CD4-positive, alpha-beta T cell treated with Interleukin-12 subunit alpha and Interleukin-12 subunit beta, for 1 hour (primary cell): ENCODE measurements at regions not wholly inside any gene's neighbourhood (a gene's known extent, or its start where the extent isn't known, plus 50 kb on each side); places are given as distances from the start of the nearest gene placed in this dataset.

Experiments
- DNase-seq: peaks from one replicate; pipeline ENCODE4 v3.0.0-alpha.2; 2020

DNA sequence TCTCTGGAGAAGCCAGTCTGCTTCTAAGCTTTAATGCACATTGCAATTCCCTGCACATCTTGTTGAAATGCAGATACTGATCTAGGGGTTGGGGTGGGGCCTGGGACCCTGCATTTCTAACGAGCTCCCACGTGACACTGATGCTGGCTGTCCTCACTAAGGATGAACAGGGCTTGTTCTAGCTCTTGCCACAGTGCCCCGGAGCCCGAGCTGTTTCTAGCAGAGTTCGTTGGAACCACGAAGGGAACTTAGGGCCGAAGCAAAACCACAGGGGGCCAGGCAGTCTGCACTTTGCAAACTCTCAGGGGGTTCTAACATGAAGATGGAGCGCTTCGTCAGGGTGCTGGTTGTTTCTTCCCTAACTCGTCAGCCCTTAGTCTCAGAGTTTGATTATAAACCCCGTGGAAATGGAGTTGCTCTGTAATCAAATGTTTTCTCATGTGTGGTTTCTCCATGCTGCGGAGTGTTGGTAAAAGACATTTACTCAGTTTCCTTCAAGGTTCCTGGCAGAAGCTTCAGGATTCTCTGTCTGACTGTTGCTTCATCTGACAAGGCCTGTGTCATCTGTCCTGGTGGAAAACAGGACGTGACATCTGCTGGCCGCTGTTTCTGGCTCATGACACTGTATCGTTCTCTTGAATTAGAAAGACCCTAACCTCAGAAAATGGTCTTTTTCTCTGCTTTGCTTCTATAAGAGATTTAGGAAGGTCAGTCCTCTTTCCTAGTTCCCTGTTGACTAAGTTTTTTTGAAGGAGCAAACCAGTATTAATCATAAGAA is 221.5 kb downstream of the TEX29 start:
- no peak for DNase-seq

DNA sequence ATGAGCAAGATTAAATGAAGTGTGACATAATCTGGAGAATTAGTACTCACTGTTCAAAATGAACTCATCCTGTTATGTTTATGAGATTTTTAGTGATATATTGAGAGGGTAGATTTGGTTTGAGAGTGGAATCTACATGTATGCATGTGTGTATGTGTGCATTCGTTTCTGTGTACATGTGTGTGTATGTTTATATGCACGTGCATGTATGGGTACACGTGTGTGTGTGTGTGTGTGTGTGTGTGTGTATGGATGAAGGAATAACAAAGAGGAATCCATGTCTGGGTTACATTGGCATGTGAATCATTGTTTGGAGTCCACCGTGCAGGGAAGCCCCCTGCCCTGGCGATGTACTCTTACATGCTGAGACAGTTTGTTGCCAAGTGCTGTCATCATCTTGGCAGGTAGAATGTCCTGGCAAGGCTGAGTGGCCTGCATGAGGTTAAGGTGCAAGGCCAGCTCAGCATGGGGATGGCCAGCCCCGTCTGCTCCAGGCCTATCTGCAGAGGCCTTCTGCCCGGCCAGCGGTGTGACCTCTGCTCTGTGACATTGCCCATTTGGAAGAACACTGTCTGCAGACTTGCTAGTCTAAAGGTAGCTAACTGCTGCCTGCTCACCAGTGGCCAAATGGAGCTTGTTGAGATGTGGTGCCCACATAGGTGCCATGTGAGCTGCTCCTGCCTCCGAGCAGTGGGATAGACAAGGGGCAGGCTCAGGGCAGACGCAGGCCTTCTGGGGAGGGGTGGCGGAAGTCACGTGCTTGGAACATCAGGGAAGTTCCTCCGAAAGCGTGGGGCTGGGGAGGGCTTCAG is 222.3 kb downstream of the TEX29 start:
- no peak for DNase-seq

DNA sequence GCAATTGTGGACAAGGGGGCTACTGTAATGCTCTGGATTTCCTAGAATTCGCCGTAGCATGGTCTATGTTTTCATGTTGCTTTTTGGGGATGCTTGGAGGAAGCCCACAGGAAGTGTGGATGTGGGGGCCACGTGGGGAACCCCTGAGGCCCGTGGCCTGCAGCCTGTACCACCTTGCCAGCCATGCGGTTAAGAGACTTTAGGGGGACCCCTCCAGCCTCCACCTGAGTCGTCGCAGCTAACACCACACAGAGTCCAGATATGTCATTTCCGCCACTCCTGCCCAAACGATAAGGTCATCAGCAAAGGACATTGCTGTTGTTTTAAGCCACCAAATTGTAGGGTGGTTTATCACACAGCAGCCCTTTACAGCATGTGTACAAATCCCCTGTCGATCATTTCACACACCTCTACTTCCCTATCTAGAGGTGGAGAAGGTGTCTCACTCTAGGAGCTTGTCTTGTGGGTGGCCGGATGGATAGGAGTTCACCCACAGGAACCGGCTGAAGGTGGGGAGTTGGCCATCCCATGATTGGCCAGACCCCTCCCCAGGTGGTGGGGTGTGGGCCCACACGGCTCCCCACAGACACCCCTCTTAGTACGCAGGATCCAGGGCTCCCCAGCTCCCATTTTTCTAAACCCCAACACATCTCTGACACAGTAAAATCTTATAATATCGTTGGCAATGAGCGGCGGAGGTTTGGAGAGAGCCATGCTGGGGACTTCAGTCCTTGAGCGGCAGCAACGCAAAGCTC is 226.7 kb downstream of the TEX29 start:
- no peak for DNase-seq

DNA sequence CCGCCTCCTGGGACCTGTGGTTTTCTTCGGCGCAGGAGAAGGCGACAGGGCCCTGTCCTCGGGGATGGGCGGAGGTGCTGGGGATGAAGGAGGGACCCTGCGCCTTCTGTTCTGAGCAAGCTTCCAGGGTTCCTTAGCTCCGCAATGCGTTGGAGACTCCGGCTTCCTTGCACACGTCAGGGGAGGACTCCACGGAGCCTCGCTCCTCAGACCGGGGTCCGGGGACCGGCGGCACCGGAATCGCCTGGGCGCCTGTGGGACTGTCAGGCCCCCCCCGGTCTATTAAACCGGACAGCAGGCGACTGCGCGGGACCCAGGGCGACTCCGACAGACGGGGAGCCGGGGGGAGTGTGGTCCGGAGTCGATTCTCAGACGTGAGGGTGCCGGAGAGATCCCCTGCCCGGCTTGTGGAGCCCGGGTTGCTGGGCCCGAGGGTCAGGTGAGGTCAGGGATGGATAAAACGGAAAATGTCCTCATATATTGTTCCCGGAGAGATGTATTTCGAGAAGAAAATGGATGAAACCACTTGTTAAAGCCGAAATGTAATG is 227.4 kb downstream of the TEX29 start:
- no peak for DNase-seq

DNA sequence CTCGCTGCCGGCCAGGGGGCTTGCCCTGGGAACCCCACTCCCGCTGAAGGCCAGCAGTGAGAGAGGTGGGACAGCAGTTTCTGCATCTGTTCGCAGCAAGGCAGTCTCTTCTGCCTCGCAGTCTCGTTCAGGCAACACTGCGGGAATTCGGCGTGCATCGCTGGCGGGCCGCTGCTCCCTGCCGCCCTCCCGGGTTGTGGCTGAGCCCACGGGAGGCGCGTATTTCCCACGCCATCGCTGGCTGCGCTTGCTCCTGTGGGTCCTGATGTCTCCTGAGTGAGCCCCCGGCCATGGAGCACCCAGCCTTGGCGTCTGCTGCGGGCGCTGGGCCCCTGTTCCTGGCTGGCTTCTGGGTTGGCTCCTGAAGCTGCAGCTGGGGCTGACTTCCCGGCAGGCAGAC is 227.9 kb downstream of the TEX29 start:
- no peak for DNase-seq

DNA sequence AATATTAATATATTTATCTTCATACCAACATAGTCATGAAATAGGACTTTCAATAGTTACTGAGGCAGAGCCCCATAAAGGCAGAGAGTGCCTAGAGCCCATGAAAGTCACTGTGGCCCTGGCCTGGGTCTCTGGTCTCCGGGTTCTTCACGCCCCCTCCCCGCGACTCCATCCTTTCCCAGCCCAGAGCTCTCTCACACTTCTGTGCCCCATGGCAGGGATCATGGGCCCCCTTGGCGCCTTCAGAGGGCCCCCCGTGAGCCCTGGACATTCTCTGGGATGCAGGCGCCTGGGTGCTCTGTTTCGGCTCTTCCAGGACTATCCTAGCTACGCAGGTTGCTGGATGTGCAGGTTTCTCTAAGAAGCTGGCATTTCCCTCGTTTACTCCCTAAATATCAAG is 228.4 kb downstream of the TEX29 start:
- DNase-seq = no peak

DNA sequence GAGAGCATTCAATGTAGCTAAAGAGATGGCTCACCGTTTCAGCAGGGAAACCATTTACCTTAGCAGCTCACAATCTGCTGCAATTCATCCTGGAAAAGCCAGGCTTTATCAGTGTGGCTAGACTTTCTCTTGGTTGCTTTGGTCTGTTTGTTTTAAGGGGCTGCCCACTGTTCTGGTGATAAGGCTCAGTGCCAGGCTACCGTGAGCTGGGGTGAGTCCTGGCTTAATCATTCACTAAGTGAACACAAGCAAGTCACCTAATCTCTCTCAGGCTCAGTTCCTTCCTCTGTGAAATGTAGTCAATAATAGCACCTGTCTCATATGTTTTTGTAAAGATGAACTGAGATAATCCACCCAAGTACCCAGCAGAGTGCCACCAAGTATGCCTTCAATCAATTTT is 229.0 kb downstream of the TEX29 start:
- no peak for DNase-seq

DNA sequence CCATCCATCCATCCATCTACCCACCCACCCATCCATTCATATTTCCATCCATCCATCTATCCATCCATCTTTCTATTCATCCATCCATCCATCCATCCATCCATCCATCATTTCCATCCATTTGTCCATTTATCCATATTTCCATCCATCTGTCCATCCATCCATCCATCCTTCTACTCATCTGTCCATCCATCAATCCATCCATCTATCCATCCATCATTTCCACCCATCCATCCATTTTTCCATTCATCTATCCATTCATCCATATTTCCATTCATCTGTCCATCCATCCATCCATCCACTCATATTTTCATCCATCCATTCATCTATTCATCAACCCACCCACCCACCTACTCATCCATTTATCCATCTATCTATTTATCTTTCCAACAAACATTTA is 229.6 kb downstream of the TEX29 start:
- DNase-seq = no peak

DNA sequence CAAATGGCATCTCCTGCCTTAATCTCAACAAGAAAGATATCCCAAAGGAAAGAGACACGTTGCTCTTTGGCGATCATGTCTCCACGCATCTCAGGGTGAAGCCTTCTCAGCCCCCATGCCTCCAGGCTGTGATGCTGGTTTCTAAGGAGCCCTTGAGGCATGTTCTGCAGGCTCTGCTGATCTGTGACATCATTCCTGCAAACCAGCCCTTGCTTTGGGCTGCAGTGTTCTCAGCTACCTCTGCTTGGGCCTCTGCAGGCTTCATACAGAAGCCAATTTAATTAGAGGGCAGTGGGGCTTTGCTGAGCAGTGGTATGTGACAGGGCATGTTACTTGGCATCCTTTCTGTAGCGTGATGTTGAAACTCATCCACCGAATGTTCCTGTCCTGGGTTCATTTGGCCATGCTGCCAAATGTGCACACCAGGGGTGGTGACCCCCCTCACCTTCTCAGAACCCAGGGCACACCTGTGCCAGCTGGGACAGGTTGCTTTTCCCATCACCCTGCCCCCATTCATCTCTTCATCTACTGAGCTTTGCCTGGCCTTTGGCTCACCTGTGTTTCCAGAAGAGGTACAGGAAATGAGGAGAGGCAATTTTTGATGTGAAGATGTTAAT is 230.9 kb downstream of the TEX29 start:
- no peak for DNase-seq

DNA sequence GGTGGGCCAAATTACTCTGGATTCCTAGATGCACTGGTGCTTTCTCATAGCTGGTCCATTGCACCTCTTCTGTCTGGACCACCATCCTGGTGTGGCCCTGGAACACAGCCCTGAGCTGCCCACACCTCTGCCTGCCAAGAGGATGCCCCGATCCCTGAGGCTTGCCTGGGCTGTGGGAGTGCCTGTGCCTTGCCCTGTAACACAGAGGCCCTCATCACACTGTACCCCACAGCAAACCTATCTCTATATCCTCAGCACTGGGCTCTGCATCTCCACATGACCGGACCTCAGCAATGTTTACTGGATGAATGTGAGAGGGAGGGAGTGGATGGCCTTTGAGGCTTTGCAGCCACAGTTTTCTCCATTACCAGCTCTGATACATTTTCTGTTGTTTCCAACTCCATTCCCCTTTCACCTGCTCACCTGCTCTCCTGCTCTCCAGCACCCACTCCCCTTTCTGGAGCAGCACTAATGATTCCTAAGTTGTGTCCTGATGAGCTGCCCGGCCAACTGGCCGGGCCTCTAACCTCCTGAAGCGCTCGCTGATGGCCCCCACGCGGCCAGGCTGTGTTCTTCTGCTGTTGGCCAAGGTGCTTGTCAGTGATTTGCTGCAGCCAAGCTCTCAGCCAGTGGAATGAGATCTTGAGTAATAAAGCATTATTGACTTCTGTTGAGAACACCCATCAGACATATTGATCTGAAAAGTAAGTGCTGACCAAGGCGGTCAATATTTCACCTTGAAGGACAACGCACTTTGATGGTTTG is 232.6 kb downstream of the TEX29 start:
- no peak for DNase-seq

DNA sequence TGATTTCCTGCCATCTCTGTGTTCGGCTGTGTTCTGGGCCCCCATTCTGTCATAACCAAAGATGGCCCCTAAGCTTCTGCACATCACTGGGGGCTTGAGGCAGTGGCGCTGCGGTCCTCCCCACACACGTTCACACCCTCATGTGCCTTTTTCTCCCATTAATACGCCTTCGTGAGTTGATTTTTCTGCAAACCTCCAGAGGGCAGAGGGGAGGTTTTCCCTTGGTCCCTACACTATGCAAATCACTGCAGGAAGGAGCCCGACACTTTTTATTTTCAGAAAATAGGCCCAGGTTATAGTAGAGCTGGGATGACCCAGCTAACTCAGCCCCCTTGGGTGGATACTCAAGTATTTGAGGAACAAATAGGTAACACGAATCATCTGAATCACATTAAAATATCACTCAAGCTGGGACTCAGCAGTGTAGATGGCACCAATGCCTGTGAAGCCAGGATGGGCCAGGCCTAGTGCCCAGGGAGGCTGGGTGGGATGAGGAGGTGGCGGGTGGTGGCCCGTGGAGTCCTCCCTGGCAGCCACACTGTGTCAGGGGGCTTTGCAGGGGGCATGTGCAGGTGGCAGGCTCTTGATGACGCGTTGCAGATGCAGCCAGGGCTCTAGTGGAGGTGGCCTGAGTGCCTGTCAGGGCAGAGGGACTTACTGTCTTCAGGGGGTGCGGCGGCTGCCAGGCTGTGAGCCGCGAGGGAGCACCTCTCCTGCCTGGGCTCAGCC is 234.3 kb downstream of the TEX29 start:
- DNase-seq = no peak

DNA sequence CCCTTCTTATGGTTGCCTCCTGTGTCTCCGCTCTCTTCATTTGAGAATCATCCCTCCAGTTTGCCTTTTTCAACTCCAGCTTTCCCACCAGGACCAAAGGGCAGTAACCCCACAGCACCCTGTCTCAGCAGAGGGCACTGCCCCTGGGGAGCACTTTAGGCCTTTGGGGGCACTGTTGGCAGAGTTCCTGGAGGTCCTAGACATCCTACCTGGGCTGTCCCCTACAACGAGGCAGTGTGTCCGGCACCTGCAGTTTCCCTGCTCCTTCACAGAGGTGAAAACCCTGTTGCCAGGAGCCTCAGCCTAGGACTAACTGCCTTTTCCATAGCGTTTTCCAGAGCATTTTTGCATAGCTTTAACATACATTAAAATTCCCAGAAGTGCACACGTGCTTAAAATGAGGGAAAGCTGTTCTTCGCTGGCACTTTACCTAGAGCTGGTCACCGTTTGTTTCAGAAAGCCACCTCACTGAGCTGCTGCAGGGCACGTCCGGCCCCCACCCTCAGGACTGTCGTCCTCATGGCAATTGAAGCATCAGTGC is 234.9 kb downstream of the TEX29 start:
- DNase-seq = no peak

DNA sequence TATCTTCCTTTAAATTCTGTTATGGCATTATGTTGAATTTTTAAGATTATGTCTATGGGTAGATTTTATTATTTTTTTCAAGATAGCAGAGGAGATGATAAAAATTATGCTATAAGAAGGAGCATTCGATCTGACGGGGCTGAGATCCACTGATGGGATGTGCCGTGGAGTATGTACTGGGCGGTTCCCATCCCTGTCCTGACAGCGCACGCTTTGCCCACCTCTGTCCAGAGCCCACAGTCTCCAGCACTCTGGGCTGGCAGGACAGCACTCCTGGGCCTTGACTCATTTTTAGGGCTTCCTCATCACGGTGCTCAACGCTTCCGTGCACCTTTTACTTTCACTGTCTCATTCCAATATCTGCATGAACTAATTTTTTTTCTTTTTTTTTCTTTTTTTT is 235.5 kb downstream of the TEX29 start:
- no peak for DNase-seq

DNA sequence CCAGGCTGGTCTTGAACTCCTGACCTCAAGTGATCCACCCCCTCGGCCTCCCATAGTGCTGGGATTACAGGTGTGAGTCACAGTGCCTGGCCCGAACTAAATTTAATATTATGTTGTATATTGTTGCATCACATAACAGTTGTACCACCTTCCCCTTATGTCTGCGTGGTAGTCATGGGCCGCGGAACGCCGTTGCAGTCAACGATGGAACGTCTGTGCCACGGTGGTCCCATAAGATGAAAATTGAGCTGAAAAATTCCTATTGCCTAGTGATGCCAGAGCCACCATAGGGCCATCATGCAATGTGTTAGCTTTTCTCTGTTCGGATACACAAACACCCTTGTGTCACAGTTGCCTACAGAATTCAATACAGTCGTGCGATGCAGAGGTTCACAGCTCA is 236.1 kb downstream of the TEX29 start:
- DNase-seq = no peak

DNA sequence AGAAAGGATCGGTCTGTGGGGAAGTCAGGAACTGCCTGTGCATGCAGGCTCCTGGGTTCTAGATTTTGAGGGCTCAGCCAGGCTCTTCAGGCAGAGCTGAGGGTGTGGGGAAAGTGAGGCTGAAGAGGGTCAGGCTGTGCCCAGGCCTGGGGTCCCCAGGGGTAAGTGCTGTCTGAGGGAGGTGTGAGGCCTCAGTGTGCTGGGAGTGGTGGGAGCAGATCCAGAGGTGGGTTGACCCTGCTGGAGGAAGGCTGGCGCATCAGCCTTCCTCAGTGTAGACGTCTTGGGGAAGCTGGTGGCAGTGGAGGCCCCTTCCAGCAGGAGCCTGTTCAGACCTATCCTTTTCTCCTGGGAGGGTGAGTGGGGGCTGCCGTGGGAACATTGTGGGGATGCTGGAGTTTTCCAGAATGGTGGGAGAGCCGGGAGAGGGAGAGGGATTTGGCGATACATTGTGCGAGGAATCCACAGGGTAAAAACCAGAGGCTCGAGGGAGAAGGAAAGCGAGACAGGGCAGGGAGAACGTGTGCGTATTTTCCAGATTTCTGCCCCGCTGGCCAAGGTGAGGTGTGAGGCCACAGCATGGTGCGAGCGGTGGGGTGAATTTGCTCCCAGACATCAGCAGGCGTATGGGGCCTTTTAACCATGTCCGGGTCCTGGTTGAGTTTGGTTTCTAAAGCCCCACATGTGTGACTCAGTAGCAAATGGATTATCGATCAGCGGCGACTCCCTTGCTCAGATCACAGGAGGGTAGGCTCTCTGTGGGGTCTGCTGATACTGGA is 237.7 kb downstream of the TEX29 start:
- DNase-seq = no peak

DNA sequence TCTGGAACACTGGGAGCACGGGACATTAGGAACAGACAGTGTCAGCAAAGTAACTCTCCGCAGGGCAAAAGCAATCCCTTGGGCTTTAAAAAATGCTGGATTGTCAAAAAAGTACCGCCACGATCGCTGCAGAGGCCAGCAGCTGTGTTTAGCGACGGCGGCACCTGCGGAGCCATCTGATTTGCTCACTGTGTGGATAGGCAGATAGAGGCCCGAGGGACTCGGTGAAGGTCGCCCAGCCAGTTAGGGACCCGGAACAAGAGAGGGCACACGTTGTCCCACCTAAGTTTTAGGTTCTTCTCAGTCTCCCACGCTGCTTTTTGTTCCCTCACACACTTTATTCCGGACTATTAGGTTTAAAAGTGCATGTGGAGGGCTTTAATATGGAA is 238.3 kb downstream of the TEX29 start:
- no peak for DNase-seq

DNA sequence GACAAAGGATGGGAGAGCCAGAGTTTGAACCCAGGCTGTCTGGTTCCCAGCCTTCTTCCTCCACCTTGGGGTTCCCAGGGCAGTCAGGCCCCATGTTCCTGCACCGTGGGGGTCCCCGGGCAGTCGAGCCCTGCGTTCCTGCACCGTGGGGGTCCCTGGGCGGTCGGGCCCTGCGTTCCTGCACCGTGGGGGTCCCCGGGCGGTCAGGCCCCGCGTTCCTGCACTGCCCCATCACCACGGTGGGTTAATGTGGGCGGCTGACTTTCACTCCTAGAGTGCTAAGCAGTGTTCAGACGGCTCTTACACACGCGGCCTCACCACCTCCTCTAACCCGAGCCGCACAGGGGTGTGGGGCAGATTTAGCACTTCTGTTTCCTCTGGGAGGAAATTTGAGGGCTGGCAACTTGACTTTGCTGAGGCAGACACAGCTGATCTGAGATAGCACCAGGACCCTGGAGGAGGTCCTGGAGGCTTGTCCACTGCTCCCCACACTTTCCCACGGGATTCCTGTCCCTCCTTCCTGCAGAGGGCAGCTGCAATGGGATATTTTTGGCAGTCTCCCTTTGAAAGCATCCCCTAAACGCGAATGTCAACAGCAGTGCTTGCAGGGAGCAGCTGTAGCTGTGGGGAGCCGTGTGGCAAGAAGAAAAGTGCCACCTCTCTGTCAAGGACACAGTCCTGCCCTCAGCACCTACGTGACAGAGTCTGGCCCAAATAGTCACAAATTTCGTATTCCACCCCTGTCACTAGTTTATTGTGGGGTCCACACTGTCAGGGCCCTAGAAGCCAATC is 239.4 kb downstream of the TEX29 start:
- no peak for DNase-seq

DNA sequence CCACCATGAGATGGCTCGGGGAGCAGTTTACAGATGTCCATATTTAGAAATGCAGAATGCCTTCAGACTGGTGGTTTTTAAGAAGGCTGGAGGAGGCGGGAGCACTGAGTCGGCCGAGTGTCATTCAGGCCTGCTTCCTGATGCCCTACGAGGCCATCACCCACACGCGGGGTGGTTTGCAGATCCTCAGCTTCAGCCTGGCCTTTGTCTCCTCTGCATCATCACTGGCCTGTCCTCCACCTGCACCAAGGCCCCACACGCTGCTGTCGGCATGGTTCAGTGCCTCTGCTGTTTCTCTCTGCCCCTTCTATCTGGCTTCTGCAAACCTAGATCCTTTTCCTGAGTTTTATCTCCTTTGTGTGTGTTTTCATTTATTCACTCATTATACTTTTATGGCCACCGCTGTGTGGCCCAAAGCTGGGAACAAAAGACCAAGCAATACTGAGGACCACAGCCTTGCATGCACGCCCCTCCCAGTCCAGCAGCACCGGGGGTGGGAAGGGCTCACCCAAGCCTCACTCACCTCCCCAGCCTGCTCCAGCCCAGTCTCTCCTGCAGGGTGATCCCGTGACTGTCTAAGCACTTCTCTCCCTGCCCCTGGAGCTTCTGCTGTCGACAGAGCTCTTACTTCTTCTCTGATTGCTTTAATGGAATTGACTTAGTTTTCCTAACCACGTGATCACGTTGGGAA is 240.8 kb downstream of the TEX29 start:
- DNase-seq = no peak

DNA sequence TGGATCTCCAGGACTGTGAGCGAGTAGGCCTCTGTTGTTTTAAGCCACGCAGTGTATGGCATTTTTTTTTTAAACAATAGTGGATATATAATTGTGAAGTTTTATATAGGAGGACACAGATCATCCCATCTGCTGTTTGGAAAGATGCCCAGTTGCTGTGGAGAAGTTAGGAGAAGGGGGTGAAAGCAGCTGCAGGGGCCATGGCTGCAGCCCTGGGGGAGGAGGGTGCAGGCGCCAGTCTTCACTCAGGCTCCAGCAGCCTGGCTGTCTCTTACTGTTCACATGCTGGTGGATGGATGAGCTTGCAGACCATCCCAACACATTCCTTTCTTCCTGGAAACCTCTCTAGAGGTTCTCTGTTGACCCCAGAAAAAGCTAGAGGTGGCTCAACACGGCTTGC is 242.3 kb downstream of the TEX29 start:
- no peak for DNase-seq
